Lower leg skin (tissue), 3 donors: ENCODE measurements at regions not wholly inside any gene's neighbourhood (a gene's known extent, or its start where the extent isn't known, plus 50 kb on each side); places are given as distances from the start of the nearest gene placed in this dataset.
"Not testable (repeated sequence)": the region's sequence is repeated elsewhere in the genome, so short reads cannot be mapped to it uniquely, and the experiment has no call there.

ENCODE experiments used
- POLR2A ChIP-seq, 2 donors: fragments of 450-650 bp; IDR thresholded peaks; one replicate each; pipeline ENCODE4 v1.6.1; 2016 to 2017; ENCODE audit warnings: antibody characterized with exemption in 2 of 2, mild to moderate bottlenecking in 1 of 2, moderate library complexity in 1 of 2
- TF ChIP-seq, protein P1 (sequence below), 3 donors: fragments of 450-650 bp; IDR thresholded peaks; one replicate each; pipeline ENCODE4 v1.5.1; 2016; ENCODE audit warnings: antibody characterized with exemption in 3 of 3, mild to moderate bottlenecking in 3 of 3, moderate library complexity in 2 of 3

- TF ChIP-seq, protein P1, sequence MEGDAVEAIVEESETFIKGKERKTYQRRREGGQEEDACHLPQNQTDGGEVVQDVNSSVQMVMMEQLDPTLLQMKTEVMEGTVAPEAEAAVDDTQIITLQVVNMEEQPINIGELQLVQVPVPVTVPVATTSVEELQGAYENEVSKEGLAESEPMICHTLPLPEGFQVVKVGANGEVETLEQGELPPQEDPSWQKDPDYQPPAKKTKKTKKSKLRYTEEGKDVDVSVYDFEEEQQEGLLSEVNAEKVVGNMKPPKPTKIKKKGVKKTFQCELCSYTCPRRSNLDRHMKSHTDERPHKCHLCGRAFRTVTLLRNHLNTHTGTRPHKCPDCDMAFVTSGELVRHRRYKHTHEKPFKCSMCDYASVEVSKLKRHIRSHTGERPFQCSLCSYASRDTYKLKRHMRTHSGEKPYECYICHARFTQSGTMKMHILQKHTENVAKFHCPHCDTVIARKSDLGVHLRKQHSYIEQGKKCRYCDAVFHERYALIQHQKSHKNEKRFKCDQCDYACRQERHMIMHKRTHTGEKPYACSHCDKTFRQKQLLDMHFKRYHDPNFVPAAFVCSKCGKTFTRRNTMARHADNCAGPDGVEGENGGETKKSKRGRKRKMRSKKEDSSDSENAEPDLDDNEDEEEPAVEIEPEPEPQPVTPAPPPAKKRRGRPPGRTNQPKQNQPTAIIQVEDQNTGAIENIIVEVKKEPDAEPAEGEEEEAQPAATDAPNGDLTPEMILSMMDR (IDR thresholded peaks at IDR 0.05), result not testable (repeated sequence)
- TF ChIP-seq POLR2A (IDR thresholded peaks at IDR 0.05), result not testable (repeated sequence)
Observed at GRCh38 chr6:55124241-55124640, 50.1 kb upstream of the HCRTR2 start.
